Panc1 (cell line): ENCODE measurements at regions not wholly inside any gene's neighbourhood (a gene's known extent, or its start where the extent isn't known, plus 50 kb on each side); places are given as distances from the start of the nearest gene placed in this dataset.

Experiments used
- ATAC-seq: fragments of 200-7000 bp; cut with Tn5 transposase; 2 replicates; pipeline ENCODE4 v1.9.1; 2020; ENCODE audit warnings: mild to moderate bottlenecking, moderate library complexity
- BruUV-seq: library from RNA; stranded (reverse); fragments of 400-500 nt; replicated peaks from 2 replicates; lab custom pipeline; 2021; lab: Mats Ljungman, UMichigan
- CTCF ChIA-PET: fragments of 300-600 bp; sonication (Branson Sonifier 250); formaldehyde crosslinking; loops from one replicate; lab custom pipeline; 2022; ENCODE audit warnings: antibody characterized with exemption; lab: Charles Lee
- POLR2A ChIA-PET: fragments of 300-600 bp; sonication (Branson Sonifier 250); formaldehyde crosslinking; loops from one replicate; lab custom pipeline; 2022; ENCODE audit warnings: antibody characterized with exemption; lab: Charles Lee
- DNase-seq: peaks from one replicate; pipeline ENCODE4 v3.0.0-alpha.2; 2010; ENCODE audit warnings: low read depth, low spot score
- H3K27ac ChIP-seq: 2 replicates; pipeline ENCODE4 v1.5.1; 2011; ENCODE audit warnings: mild to moderate bottlenecking, low read length, inconsistent platforms
- H3K27me3 ChIP-seq: fragments of 200-500 bp; sonication (Bioruptor generic); 2 replicates; pipeline ENCODE4 v1.6.0; 2014; ENCODE audit warnings: low read length, inconsistent platforms; ENCODE audit not compliant: control insufficient read depth, insufficient read depth
- H3K36me3 ChIP-seq: fragments of 200-500 bp; sonication (Bioruptor generic); 2 replicates; pipeline ENCODE4 v1.5.1; 2014; ENCODE audit warnings: inconsistent platforms, mild to moderate bottlenecking, low read length, moderate library complexity; ENCODE audit not compliant: control insufficient read depth, insufficient read depth
- H3K4me1 ChIP-seq: 2 replicates; pipeline ENCODE4 v1.5.1; 2011; ENCODE audit warnings: inconsistent platforms, mild to moderate bottlenecking, low read length, moderate library complexity; ENCODE audit not compliant: control insufficient read depth, insufficient read depth
- H3K4me3 ChIP-seq, 2 experiments: 2 replicates each; pipeline ENCODE4 v1.5.1; 2011 to 2012; ENCODE audit warnings: low read depth in 2 of 2, low read length in 2 of 2, mild to moderate bottlenecking in 2 of 2, inconsistent platforms in 1 of 2, moderate library complexity in 1 of 2
- H3K9me3 ChIP-seq: fragments of 200-500 bp; sonication (Bioruptor generic); 2 replicates; pipeline ENCODE4 v1.5.1; 2014; ENCODE audit warnings: low read depth, mild to moderate bottlenecking, inconsistent platforms, low read length, moderate library complexity; ENCODE audit not compliant: control insufficient read depth, insufficient read depth
- POLR2AphosphoS5 ChIP-seq: IDR thresholded peaks from 2 replicates; pipeline ENCODE4 v1.6.1; 2012; ENCODE audit warnings: mild to moderate bottlenecking, low read depth, low read length, moderate library complexity
- SIN3A ChIP-seq: IDR thresholded peaks from 2 replicates; pipeline ENCODE4 v1.6.1; 2012; ENCODE audit warnings: low read depth, mild to moderate bottlenecking, low read length, moderate library complexity, borderline replicate concordance; ENCODE audit not compliant: insufficient read depth
- TCF7L2 ChIP-seq: IDR thresholded peaks from 2 replicates; pipeline ENCODE4 v1.6.1; 2011; ENCODE audit warnings: mild to moderate bottlenecking, low read depth, low read length, inconsistent platforms
- in situ Hi-C: cut with HindIII; loops from 2 replicates; pipeline ENCODE4 v1.10.0; 2016; ENCODE audit warnings: low sequenced_read_pairs, low pct_unique_long_range_greater_than_20kb
- intact Hi-C: fragments of 100-400 bp; cut with micrococcal nuclease; formaldehyde crosslinking; loops from one replicate; pipeline ENCODE4 v1.10.0; 2022; ENCODE audit not compliant: unreplicated experiment
- TF ChIP-seq, protein P1 (sequence below): fragments of 450-650 bp; IDR thresholded peaks from 2 replicates; pipeline ENCODE4 v1.5.1; 2017; ENCODE audit warnings: mild to moderate bottlenecking
- TF ChIP-seq, protein P2 (sequence below), 2 experiments: IDR thresholded peaks; 2 replicates each; pipeline ENCODE4 v1.6.1; 2011 to 2012; ENCODE audit warnings: low read depth in 2 of 2, control low read depth in 1 of 2, low read length in 1 of 2, mild to moderate bottlenecking in 1 of 2, moderate library complexity in 1 of 2; ENCODE audit not compliant: insufficient read depth in 1 of 2

DNA sequence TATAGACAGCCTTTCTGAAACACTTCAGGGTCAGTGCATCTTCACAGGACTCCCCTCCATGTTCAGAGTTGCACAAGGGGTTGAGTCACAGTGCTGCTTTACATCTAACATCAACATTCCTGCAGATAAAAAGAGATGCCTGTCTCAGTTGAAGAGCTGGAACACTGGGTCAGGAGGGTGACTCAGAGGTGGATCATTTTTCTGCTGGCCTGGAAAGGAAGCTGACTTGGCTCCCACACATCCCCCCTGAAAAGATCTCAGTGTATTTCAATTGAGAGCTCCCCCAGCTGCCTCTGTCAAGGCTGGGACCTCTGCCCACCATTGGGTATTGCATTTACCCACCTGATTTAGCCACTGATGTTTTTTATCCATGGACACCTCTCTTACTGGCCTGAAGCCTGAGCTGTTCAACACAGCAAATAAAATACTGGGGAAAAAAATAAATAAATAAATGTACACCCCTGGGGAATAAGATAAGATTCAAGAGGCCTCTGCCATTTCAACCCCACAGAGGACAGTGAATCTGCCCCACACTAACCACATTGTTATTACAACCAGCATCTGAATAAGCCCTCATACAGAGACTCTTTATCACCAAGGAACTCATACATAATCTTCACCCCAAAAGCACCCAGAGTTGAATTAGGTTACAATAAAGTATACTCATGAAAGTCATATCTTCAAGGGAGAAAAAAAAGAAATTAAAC, 716.4 kb downstream of the SEMA5A start:
- Histone ChIP-seq H3K36me3 (no peaks in the 10 kb centered on the region), H3K4me1 (no peaks in the 10 kb centered on the region), H3K9me3 (no peaks in the 10 kb centered on the region), H3K27ac (no peak overlapping the region), H3K27me3 (no peaks in the 10 kb centered on the region), H3K4me3 (no peak overlapping the region)
- in situ Hi-C loops (no loop called here), intact Hi-C loops (no loop called here)
- no TSS peak for BruUV-seq
- CTCF ChIA-PET = no interaction called here
- peak; percentile 92 for ATAC-seq
- peak; percentile 61 for DNase-seq
- POLR2A ChIA-PET = interaction anchor here (0.7 kb wide), 1 partner anchor 332 kb away, joined by 3 read pairs; no protein-coding TSS in a partner anchor
- TF ChIP-seq, protein P1, sequence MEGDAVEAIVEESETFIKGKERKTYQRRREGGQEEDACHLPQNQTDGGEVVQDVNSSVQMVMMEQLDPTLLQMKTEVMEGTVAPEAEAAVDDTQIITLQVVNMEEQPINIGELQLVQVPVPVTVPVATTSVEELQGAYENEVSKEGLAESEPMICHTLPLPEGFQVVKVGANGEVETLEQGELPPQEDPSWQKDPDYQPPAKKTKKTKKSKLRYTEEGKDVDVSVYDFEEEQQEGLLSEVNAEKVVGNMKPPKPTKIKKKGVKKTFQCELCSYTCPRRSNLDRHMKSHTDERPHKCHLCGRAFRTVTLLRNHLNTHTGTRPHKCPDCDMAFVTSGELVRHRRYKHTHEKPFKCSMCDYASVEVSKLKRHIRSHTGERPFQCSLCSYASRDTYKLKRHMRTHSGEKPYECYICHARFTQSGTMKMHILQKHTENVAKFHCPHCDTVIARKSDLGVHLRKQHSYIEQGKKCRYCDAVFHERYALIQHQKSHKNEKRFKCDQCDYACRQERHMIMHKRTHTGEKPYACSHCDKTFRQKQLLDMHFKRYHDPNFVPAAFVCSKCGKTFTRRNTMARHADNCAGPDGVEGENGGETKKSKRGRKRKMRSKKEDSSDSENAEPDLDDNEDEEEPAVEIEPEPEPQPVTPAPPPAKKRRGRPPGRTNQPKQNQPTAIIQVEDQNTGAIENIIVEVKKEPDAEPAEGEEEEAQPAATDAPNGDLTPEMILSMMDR = no peak
- no peak for TF ChIP-seq POLR2AphosphoS5
- TF ChIP-seq, protein P2, sequence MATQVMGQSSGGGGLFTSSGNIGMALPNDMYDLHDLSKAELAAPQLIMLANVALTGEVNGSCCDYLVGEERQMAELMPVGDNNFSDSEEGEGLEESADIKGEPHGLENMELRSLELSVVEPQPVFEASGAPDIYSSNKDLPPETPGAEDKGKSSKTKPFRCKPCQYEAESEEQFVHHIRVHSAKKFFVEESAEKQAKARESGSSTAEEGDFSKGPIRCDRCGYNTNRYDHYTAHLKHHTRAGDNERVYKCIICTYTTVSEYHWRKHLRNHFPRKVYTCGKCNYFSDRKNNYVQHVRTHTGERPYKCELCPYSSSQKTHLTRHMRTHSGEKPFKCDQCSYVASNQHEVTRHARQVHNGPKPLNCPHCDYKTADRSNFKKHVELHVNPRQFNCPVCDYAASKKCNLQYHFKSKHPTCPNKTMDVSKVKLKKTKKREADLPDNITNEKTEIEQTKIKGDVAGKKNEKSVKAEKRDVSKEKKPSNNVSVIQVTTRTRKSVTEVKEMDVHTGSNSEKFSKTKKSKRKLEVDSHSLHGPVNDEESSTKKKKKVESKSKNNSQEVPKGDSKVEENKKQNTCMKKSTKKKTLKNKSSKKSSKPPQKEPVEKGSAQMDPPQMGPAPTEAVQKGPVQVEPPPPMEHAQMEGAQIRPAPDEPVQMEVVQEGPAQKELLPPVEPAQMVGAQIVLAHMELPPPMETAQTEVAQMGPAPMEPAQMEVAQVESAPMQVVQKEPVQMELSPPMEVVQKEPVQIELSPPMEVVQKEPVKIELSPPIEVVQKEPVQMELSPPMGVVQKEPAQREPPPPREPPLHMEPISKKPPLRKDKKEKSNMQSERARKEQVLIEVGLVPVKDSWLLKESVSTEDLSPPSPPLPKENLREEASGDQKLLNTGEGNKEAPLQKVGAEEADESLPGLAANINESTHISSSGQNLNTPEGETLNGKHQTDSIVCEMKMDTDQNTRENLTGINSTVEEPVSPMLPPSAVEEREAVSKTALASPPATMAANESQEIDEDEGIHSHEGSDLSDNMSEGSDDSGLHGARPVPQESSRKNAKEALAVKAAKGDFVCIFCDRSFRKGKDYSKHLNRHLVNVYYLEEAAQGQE (IDR thresholded peaks at IDR 0.05; ENCODE audit: insufficient read depth in 1 of 2, low read depth in 2 of 2, low read length in 1 of 2) = no peak
- TF ChIP-seq SIN3A = no peak
- TF ChIP-seq TCF7L2 = no peak

DNA sequence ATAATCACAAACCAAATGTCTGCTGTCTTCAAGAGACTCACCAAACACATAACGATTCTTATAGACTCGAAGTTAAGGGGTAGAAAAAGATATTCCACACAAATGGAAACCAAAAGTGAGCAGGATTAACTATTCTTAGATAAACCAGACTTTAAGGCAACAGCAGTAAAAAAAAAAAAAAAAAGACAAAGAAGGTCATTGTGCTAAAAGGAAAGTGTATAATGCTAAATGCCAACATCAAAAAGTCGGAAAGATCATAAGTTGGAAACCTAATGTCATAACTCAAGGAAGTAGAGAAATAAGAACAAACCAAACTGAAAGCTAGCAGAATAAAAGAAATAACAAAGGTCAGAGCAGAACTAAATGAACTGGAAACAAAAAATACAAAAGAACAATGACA, 714.6 kb downstream of the SEMA5A start:
- Histone ChIP-seq H3K36me3 (no peaks in the 10 kb centered on the region), H3K27me3 (no peaks in the 10 kb centered on the region), H3K4me1 (no peaks in the 10 kb centered on the region), H3K27ac (no peak overlapping the region), H3K4me3 (no peak overlapping the region), H3K9me3 (no peaks in the 10 kb centered on the region)
- in situ Hi-C loops (no loop called here), intact Hi-C loops (no loop called here)
- CTCF ChIA-PET = interaction anchor here (0.7 kb wide), 1 partner anchor 491 kb away, joined by 4 read pairs; no protein-coding TSS in a partner anchor
- no TSS peak for BruUV-seq
- ATAC-seq (no peak), DNase-seq (no peak)
- TF ChIP-seq SIN3A (no peak), POLR2AphosphoS5 (no peak), TCF7L2 (no peak)
- TF ChIP-seq, protein P2 (IDR thresholded peaks at IDR 0.05; ENCODE audit: insufficient read depth in 1 of 2, low read depth in 2 of 2, low read length in 1 of 2) = no peak
- TF ChIP-seq, protein P1 = no peak
- POLR2A ChIA-PET = no interaction called here
